NOMO-1 (cell line): ENCODE measurements at regions not wholly inside any gene's neighbourhood (a gene's known extent, or its start where the extent isn't known, plus 50 kb on each side); places are given as distances from the start of the nearest gene placed in this dataset.

Experiments
- DNase-seq, 2 experiments: peaks; one replicate each; lab custom pipeline; 2025; ENCODE audit not compliant: unreplicated experiment in 2 of 2; lab: John Stamatoyannopoulos, UW

- no peak for DNase-seq
These were observed 190.4 kb upstream of the IER5L start for GRCh38 chr9:129368444-129368978.

GRCh38 chr9:129367287-129367686 lies 189.2 kb upstream of the IER5L start:
- DNase-seq = no peak

GRCh38 chr9:129365196-129365595 lies 187.1 kb upstream of the IER5L start:
- no peak for DNase-seq

- no peak for DNase-seq
These were observed 185.3 kb upstream of the IER5L start for GRCh38 chr9:129363216-129363873.

GRCh38 chr9:129362287-129363000 lies 184.4 kb upstream of the IER5L start:
- DNase-seq = no peak

GRCh38 chr9:129361196-129361595 lies 183.1 kb upstream of the IER5L start:
- DNase-seq = no peak

- no peak for DNase-seq
These were observed 182.0 kb upstream of the IER5L start for GRCh38 chr9:129359916-129360536.

GRCh38 chr9:129359162-129359811 lies 181.2 kb upstream of the IER5L start:
- no peak for DNase-seq

GRCh38 chr9:129358621-129359154 lies 180.6 kb upstream of the IER5L start:
- no peak for DNase-seq

GRCh38 chr9:129357773-129358245 lies 179.7 kb upstream of the IER5L start:
- no peak for DNase-seq

GRCh38 chr9:129356871-129357772 lies 179.1 kb upstream of the IER5L start:
- no peak for DNase-seq

GRCh38 chr9:129355631-129356030 lies 177.6 kb upstream of the IER5L start:
- no peak for DNase-seq

GRCh38 chr9:129354498-129354897 lies 176.4 kb upstream of the IER5L start:
- DNase-seq = no peak

- DNase-seq = no peak
These were observed 175.8 kb upstream of the IER5L start for GRCh38 chr9:129353697-129354336.

GRCh38 chr9:129352146-129352865 lies 174.2 kb upstream of the IER5L start:
- no peak for DNase-seq

GRCh38 chr9:129351642-129352145 lies 173.6 kb upstream of the IER5L start:
- DNase-seq = no peak

GRCh38 chr9:129351058-129351641 lies 173.1 kb upstream of the IER5L start:
- no peak for DNase-seq
